Neural cell (in vitro differentiated cells): ENCODE measurements at regions not wholly inside any gene's neighbourhood (a gene's known extent, or its start where the extent isn't known, plus 50 kb on each side); places are given as distances from the start of the nearest gene placed in this dataset.

Experiments used
- H2AFZ ChIP-seq: fragments of 200-600, 300-800 bp; sonication (generic), shearing (Covaris generic); 2 replicates; pipeline ENCODE4 v1.6.0; 2014; ENCODE audit warnings: low read depth, mild to moderate bottlenecking, antibody characterized with exemption, low read length, moderate library complexity
- H3F3A ChIP-seq: fragments of 200-600 bp; shearing (Covaris generic); 2 replicates; pipeline ENCODE4 v1.6.1; 2016; ENCODE audit warnings: mild to moderate bottlenecking, moderate library complexity, mixed read lengths, antibody characterized with exemption, low read length; ENCODE audit not compliant: insufficient read depth, poor library complexity, severe bottlenecking
- H3K27ac ChIP-seq: fragments of 200-600, 300-800 bp; sonication (generic), shearing (Covaris generic); 2 replicates; pipeline ENCODE4 v1.5.1; 2014; ENCODE audit warnings: mild to moderate bottlenecking, low read length, moderate library complexity
- H3K27me3 ChIP-seq: fragments of 300-800, 200-600 bp; sonication (generic), shearing (Covaris generic); 2 replicates; pipeline ENCODE4 v1.6.0; 2014; ENCODE audit warnings: mild to moderate bottlenecking, low read depth, low read length, moderate library complexity; ENCODE audit not compliant: insufficient read depth
- H3K36me3 ChIP-seq: fragments of 300-800, 200-600 bp; sonication (generic), shearing (Covaris generic); 2 replicates; pipeline ENCODE4 v1.5.1; 2014; ENCODE audit warnings: mild to moderate bottlenecking, antibody characterized with exemption, low read length, moderate library complexity; ENCODE audit not compliant: insufficient read depth
- H3K4me2 ChIP-seq: fragments of 300-800, 200-600 bp; sonication (generic), shearing (Covaris generic); 2 replicates; pipeline ENCODE4 v1.6.0; 2014; ENCODE audit warnings: mild to moderate bottlenecking, low read length
- H3K4me3 ChIP-seq: fragments of 300-800, 200-600 bp; sonication (generic), shearing (Covaris generic); 2 replicates; pipeline ENCODE4 v1.5.1; 2014; ENCODE audit warnings: mild to moderate bottlenecking, low read length, moderate library complexity
- H3K79me2 ChIP-seq: fragments of 200-600 bp; shearing (Covaris generic); replicated peaks from 2 replicates; pipeline ENCODE4 v1.6.0; 2014; ENCODE audit warnings: mild to moderate bottlenecking, low read length, moderate library complexity; ENCODE audit not compliant: insufficient read depth
- H3K9ac ChIP-seq: fragments of 300-800, 200-600 bp; sonication (generic), shearing (Covaris generic); 2 replicates; pipeline ENCODE4 v1.6.1; 2016; ENCODE audit warnings: mild to moderate bottlenecking, low read length, mixed read lengths
- H3K9me2 ChIP-seq: fragments of 200-600 bp; shearing (Covaris generic); 2 replicates; pipeline ENCODE4 v1.6.1; 2016; ENCODE audit warnings: mild to moderate bottlenecking, low read length, mixed read lengths; ENCODE audit not compliant: insufficient read depth
- H3K9me3 ChIP-seq: fragments of 200-600, 300-800 bp; sonication (generic), shearing (Covaris generic); 2 replicates; pipeline ENCODE4 v1.6.1; 2016; ENCODE audit warnings: mild to moderate bottlenecking, mixed run types, low read length, moderate library complexity, mixed read lengths
- H4K20me1 ChIP-seq: fragments of 200-600 bp; shearing (Covaris generic); 2 replicates; pipeline ENCODE4 v1.6.1; 2016; ENCODE audit warnings: mild to moderate bottlenecking, mixed run types; ENCODE audit not compliant: insufficient read depth
- EP300 ChIP-seq: fragments of 450-650 bp; conservative IDR thresholded peaks from 2 replicates; pipeline ENCODE4 v1.6.1; 2014; ENCODE audit warnings: antibody characterized with exemption, mild to moderate bottlenecking, moderate library complexity; ENCODE audit not compliant: poor library complexity, severe bottlenecking
- EZH2 ChIP-seq: fragments of 200-600, 300-800 bp; shearing (Covaris generic), sonication (generic); IDR thresholded peaks from 2 replicates; pipeline ENCODE4 v1.6.1; 2014; ENCODE audit warnings: antibody characterized with exemption, low read length, borderline replicate concordance, mild to moderate bottlenecking; ENCODE audit not compliant: insufficient read depth, poor library complexity, severe bottlenecking
- MXI1 ChIP-seq: fragments of 450-650 bp; conservative IDR thresholded peaks from 2 replicates; pipeline ENCODE4 v1.6.1; 2014; ENCODE audit warnings: antibody characterized with exemption, mild to moderate bottlenecking; ENCODE audit not compliant: poor library complexity, severe bottlenecking
- POLR2AphosphoS5 ChIP-seq: IDR thresholded peaks from 2 replicates; pipeline ENCODE4 v1.6.1; 2012
- RAD21 ChIP-seq: fragments of 450-650 bp; conservative IDR thresholded peaks from 2 replicates; pipeline ENCODE4 v1.6.1; 2014; ENCODE audit warnings: antibody characterized with exemption, mild to moderate bottlenecking, moderate library complexity
- SMC3 ChIP-seq: fragments of 450-650 bp; conservative IDR thresholded peaks from 2 replicates; pipeline ENCODE4 v1.6.1; 2014; ENCODE audit warnings: antibody characterized with exemption, mild to moderate bottlenecking, moderate library complexity; ENCODE audit not compliant: poor library complexity
- TAF1 ChIP-seq: IDR thresholded peaks from 2 replicates; pipeline ENCODE4 v1.6.1; 2012; ENCODE audit warnings: low read depth
- TF ChIP-seq, protein P1 (sequence below): IDR thresholded peaks from 2 replicates; pipeline ENCODE4 v1.6.1; 2012; ENCODE audit warnings: borderline replicate concordance
- TF ChIP-seq, protein P2 (sequence below): fragments of 450-650 bp; IDR thresholded peaks from 2 replicates; pipeline ENCODE4 v1.5.1; 2014; ENCODE audit warnings: antibody characterized with exemption, mild to moderate bottlenecking, moderate library complexity; ENCODE audit not compliant: poor library complexity, severe bottlenecking

DNA sequence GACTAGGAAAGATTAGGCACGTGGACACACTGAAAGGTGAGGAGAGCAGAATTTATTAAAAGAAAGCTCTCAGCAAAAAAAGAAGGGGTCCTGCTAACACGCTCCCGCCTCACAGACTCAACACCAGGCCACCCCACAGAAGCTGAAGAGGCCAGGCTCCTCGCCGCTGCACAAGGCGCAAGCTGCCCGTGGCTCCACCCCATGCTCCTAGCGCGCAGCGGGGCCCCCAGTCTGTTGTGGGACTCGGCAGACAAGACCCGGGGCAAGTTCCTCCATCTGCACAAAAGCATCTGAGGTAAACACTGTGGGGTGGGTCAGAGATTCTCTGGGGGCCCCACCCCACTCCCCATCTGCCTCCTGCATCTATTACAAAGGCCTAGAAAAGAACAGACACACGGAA lies 1462.4 kb downstream of the EFNB2 start:
- H3K9me2 ChIP-seq, result no peaks in the 10 kb centered on the region
- no peaks in the 10 kb centered on the region for H3K36me3 ChIP-seq
- no peak overlapping the region for H3K4me2 ChIP-seq
- H3K79me2 ChIP-seq, result no peaks in the 10 kb centered on the region
- no peak overlapping the region for H3K4me3 ChIP-seq
- no peak overlapping the region for H2AFZ ChIP-seq
- H4K20me1 ChIP-seq, result no peaks in the 10 kb centered on the region
- H3K9me3 ChIP-seq, result no peaks in the 10 kb centered on the region
- no peaks in the 10 kb centered on the region for H3F3A ChIP-seq
- H3K27ac ChIP-seq, result no peak overlapping the region
- TF ChIP-seq, protein P1, sequence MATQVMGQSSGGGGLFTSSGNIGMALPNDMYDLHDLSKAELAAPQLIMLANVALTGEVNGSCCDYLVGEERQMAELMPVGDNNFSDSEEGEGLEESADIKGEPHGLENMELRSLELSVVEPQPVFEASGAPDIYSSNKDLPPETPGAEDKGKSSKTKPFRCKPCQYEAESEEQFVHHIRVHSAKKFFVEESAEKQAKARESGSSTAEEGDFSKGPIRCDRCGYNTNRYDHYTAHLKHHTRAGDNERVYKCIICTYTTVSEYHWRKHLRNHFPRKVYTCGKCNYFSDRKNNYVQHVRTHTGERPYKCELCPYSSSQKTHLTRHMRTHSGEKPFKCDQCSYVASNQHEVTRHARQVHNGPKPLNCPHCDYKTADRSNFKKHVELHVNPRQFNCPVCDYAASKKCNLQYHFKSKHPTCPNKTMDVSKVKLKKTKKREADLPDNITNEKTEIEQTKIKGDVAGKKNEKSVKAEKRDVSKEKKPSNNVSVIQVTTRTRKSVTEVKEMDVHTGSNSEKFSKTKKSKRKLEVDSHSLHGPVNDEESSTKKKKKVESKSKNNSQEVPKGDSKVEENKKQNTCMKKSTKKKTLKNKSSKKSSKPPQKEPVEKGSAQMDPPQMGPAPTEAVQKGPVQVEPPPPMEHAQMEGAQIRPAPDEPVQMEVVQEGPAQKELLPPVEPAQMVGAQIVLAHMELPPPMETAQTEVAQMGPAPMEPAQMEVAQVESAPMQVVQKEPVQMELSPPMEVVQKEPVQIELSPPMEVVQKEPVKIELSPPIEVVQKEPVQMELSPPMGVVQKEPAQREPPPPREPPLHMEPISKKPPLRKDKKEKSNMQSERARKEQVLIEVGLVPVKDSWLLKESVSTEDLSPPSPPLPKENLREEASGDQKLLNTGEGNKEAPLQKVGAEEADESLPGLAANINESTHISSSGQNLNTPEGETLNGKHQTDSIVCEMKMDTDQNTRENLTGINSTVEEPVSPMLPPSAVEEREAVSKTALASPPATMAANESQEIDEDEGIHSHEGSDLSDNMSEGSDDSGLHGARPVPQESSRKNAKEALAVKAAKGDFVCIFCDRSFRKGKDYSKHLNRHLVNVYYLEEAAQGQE, result no peak
- no peak overlapping the region for H3K9ac ChIP-seq
- H3K27me3 ChIP-seq, result no peaks in the 10 kb centered on the region

DNA sequence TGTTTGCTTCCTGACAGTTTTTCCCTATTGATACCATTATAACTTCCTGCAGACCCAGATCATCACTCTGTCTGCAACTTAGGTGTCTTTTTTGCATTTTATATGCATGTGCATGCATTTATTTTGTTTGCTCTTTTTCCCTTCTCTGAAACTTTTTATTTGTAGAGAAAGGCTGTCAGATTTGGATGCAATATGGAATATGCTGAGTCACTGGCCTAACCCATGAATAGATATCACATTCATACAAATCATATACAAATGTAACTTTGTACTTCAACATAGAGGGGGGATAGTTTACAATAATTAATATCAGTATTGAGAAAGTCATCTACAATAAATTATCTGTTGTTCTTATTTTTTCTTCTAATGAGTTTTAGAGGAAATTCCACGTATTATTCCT lies 1465.0 kb downstream of the EFNB2 start:
- H3K27me3 ChIP-seq, result no peaks in the 10 kb centered on the region
- no peak overlapping the region for H3K4me2 ChIP-seq
- H3K36me3 ChIP-seq, result no peaks in the 10 kb centered on the region
- H2AFZ ChIP-seq, result no peak overlapping the region
- no peaks in the 10 kb centered on the region for H4K20me1 ChIP-seq
- TF ChIP-seq RAD21 (no peak), POLR2AphosphoS5 (no peak), MXI1 (no peak), SMC3 (no peak)
- no peaks in the 10 kb centered on the region for H3K9me2 ChIP-seq
- no peak overlapping the region for H3K27ac ChIP-seq
- H3K9me3 ChIP-seq, result no peaks in the 10 kb centered on the region
- no peak overlapping the region for H3K4me3 ChIP-seq
- H3F3A ChIP-seq, result no peaks in the 10 kb centered on the region
- H3K9ac ChIP-seq, result no peak overlapping the region
- no peaks in the 10 kb centered on the region for H3K79me2 ChIP-seq

DNA sequence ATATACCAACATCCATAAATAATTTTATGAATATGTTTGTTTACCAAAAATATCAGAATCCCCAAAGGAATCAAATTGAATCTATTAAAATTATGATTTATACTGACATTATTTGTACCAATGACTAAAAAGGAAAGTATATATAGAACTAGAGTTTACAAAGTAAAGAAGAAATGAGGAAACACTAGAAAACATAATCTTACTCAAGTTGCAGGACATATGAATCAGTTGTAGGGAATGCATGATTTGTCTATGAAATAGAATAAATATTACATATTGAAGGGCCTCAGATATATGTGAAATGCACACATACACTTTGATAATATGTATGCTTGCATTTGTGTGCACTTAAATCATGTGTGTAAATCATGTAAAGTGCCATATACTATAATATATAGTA lies 1466.4 kb downstream of the EFNB2 start:
- H3K79me2 ChIP-seq, result no peaks in the 10 kb centered on the region
- no peaks in the 10 kb centered on the region for H3F3A ChIP-seq
- no peak overlapping the region for H3K9ac ChIP-seq
- no peak overlapping the region for H3K27ac ChIP-seq
- no peak overlapping the region for H3K4me2 ChIP-seq
- no peak for TF ChIP-seq RAD21
- TF ChIP-seq, protein P1, result no peak
- no peak for TF ChIP-seq TAF1
- no peak for TF ChIP-seq SMC3
- no peak for TF ChIP-seq MXI1
- no peak for TF ChIP-seq EZH2
- no peak for TF ChIP-seq POLR2AphosphoS5
- TF ChIP-seq, protein P2, sequence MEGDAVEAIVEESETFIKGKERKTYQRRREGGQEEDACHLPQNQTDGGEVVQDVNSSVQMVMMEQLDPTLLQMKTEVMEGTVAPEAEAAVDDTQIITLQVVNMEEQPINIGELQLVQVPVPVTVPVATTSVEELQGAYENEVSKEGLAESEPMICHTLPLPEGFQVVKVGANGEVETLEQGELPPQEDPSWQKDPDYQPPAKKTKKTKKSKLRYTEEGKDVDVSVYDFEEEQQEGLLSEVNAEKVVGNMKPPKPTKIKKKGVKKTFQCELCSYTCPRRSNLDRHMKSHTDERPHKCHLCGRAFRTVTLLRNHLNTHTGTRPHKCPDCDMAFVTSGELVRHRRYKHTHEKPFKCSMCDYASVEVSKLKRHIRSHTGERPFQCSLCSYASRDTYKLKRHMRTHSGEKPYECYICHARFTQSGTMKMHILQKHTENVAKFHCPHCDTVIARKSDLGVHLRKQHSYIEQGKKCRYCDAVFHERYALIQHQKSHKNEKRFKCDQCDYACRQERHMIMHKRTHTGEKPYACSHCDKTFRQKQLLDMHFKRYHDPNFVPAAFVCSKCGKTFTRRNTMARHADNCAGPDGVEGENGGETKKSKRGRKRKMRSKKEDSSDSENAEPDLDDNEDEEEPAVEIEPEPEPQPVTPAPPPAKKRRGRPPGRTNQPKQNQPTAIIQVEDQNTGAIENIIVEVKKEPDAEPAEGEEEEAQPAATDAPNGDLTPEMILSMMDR, result no peak
- TF ChIP-seq EP300, result no peak
- no peak overlapping the region for H3K4me3 ChIP-seq
- no peaks in the 10 kb centered on the region for H3K36me3 ChIP-seq
- H3K9me2 ChIP-seq, result no peaks in the 10 kb centered on the region
- H3K27me3 ChIP-seq, result no peaks in the 10 kb centered on the region
- H3K9me3 ChIP-seq, result no peaks in the 10 kb centered on the region
- H4K20me1 ChIP-seq, result no peaks in the 10 kb centered on the region
- no peak overlapping the region for H2AFZ ChIP-seq
